Lower lobe of right lung (tissue), 2 donors: ENCODE measurements at regions not wholly inside any gene's neighbourhood (a gene's known extent, or its start where the extent isn't known, plus 50 kb on each side); places are given as distances from the start of the nearest gene placed in this dataset.
"Not testable (repeated sequence)": the region's sequence is repeated elsewhere in the genome, so short reads cannot be mapped to it uniquely, and the experiment has no call there.

Experiments used
- ATAC-seq, 2 donors: fragments of 200-7000 bp; cut with Tn5 transposase; one replicate each; pipeline ENCODE4 v1.9.1; 2020 to 2022; ENCODE audit warnings: mild to moderate bottlenecking in 2 of 2, moderate library complexity in 2 of 2
- DNase-seq: peaks from one replicate; pipeline ENCODE4 v3.0.0-alpha.2; 2020
- H3K27ac ChIP-seq: fragments of 200-600 bp; one replicate; pipeline ENCODE4 v1.8.0; 2022
- H3K27me3 ChIP-seq: fragments of 200-600 bp; one replicate; pipeline ENCODE4 v1.8.0; 2022; ENCODE audit warnings: low read depth
- H3K36me3 ChIP-seq: fragments of 200-600 bp; one replicate; pipeline ENCODE4 v1.8.0; 2022; ENCODE audit warnings: mild to moderate bottlenecking
- H3K4me1 ChIP-seq: fragments of 200-600 bp; one replicate; pipeline ENCODE4 v1.8.0; 2022
- H3K4me3 ChIP-seq: fragments of 200-600 bp; one replicate; pipeline ENCODE4 v1.8.0; 2022; ENCODE audit warnings: mild to moderate bottlenecking
- H3K9me3 ChIP-seq: fragments of 200-600 bp; one replicate; pipeline ENCODE4 v1.8.0; 2022
- CTCF ChIP-seq: fragments of 200-600 bp; IDR thresholded peaks from one replicate; pipeline ENCODE4 v1.8.0; 2022; ENCODE audit warnings: antibody characterized with exemption, mild to moderate bottlenecking
- intact Hi-C: fragments of 100-400 bp; cut with DNase I; formaldehyde crosslinking; loops from one replicate; pipeline ENCODE4 v1.11.0; 2022
- donor health status: DM: no; HTN: yes; CAD: no; lungs with severe emphysema.

- Histone ChIP-seq H3K4me3 (no peak overlapping the region), H3K36me3 (no peaks in the 10 kb centered on the region), H3K27me3 (no peaks in the 10 kb centered on the region), H3K9me3 (no peaks in the 10 kb centered on the region), H3K27ac (peak overlapping the region; percentile 8), H3K4me1 (peaks cover 4% of the 10 kb centered on the region)
- intact Hi-C loops: no loop called here
- no peak for TF ChIP-seq CTCF
- DNase-seq (peak; percentile 48), ATAC-seq (peak; percentile 78 to 89)
Observed at GRCh38 chr3:177498037-177498857, 301.0 kb upstream of the TBL1XR1 start.

GRCh38 chr3:177499039-177499438 lies 301.8 kb upstream of the TBL1XR1 start:
- H3K27ac ChIP-seq, H3K36me3 ChIP-seq, H3K4me3 ChIP-seq, intact Hi-C loops, H3K4me1 ChIP-seq, H3K27me3 ChIP-seq, DNase-seq, ATAC-seq, H3K9me3 ChIP-seq: not testable (repeated sequence)

GRCh38 chr3:177499779-177500423 lies 302.6 kb upstream of the TBL1XR1 start:
- ATAC-seq (no peak), DNase-seq (no peak)
- intact Hi-C loops: no loop called here
- Histone ChIP-seq H3K27me3 (no peaks in the 10 kb centered on the region), H3K27ac (no peak overlapping the region), H3K4me1 (peaks cover 4% of the 10 kb centered on the region), H3K9me3 (no peaks in the 10 kb centered on the region), H3K4me3 (no peak overlapping the region), H3K36me3 (no peaks in the 10 kb centered on the region)
- no peak for TF ChIP-seq CTCF

GRCh38 chr3:177510693-177511216 lies 313.5 kb upstream of the TBL1XR1 start:
- peaks cover 2% of the 10 kb centered on the region for H3K4me1 ChIP-seq
- no peaks in the 10 kb centered on the region for H3K27me3 ChIP-seq
- H3K9me3 ChIP-seq: no peaks in the 10 kb centered on the region
- H3K36me3 ChIP-seq: no peaks in the 10 kb centered on the region
- no peak overlapping the region for H3K27ac ChIP-seq
- no peak overlapping the region for H3K4me3 ChIP-seq
- intact Hi-C loops: no loop called here
- no peak for DNase-seq
- no peak for ATAC-seq
- TF ChIP-seq CTCF: no peak

GRCh38 chr3:177512945-177513814 lies 315.9 kb upstream of the TBL1XR1 start:
- no peak for TF ChIP-seq CTCF
- DNase-seq: no peak
- no peaks in the 10 kb centered on the region for H3K9me3 ChIP-seq
- ATAC-seq: no peak
- no peaks in the 10 kb centered on the region for H3K27me3 ChIP-seq
- intact Hi-C loops: no loop called here
- H3K36me3 ChIP-seq: no peaks in the 10 kb centered on the region
- H3K4me3 ChIP-seq: no peak overlapping the region
- peak overlapping the region; percentile 13 for H3K27ac ChIP-seq
- H3K4me1 ChIP-seq: peaks cover 14% of the 10 kb centered on the region
